ENCODE measurements at regions not wholly inside any gene's neighbourhood (a gene's known extent, or its start where the extent isn't known, plus 50 kb on each side); places are given as distances from the start of the nearest gene placed in this dataset.

- TF ChIP-seq POLR2AphosphoS5 (IDR thresholded peaks at IDR 0.05; ENCODE audit: low read depth, low read length) (no peak), POLR2A (IDR thresholded peaks at IDR 0.05; ENCODE audit: low read depth, low read length) (no peak), TAF1 (IDR thresholded peaks at IDR 0.05; ENCODE audit: low read depth, low read length) (no peak), SPI1 (IDR thresholded peaks at IDR 0.05; ENCODE audit: low read depth, low read length) (no peak), PAX5 (IDR thresholded peaks at IDR 0.05; ENCODE audit: insufficient read depth, low read length, severe bottlenecking) (no peak), POU2F2 (IDR thresholded peaks at IDR 0.05; ENCODE audit: low read depth, low read length) (no peak)
Observed at GRCh38 chr1:218886101-218886871, 287.4 kb upstream of the LYPLAL1 start.
